ENCODE measurements at regions not wholly inside any gene's neighbourhood (a gene's known extent, or its start where the extent isn't known, plus 50 kb on each side); places are given as distances from the start of the nearest gene placed in this dataset.

- TF ChIP-seq CTCF (IDR thresholded peaks at IDR 0.05) (no peak), EZH2 (IDR thresholded peaks at IDR 0.05; ENCODE audit: borderline replicate concordance, insufficient read depth, low read depth, low read length, poor library complexity, severe bottlenecking) (no peak)
These were observed 202.0 kb upstream of the DGKB start for GRCh38 chr7:15104411-15105092.

Data from B cell (primary cell).